ENCODE measurements at regions not wholly inside any gene's neighbourhood (a gene's known extent, or its start where the extent isn't known, plus 50 kb on each side); places are given as distances from the start of the nearest gene placed in this dataset.

DNA sequence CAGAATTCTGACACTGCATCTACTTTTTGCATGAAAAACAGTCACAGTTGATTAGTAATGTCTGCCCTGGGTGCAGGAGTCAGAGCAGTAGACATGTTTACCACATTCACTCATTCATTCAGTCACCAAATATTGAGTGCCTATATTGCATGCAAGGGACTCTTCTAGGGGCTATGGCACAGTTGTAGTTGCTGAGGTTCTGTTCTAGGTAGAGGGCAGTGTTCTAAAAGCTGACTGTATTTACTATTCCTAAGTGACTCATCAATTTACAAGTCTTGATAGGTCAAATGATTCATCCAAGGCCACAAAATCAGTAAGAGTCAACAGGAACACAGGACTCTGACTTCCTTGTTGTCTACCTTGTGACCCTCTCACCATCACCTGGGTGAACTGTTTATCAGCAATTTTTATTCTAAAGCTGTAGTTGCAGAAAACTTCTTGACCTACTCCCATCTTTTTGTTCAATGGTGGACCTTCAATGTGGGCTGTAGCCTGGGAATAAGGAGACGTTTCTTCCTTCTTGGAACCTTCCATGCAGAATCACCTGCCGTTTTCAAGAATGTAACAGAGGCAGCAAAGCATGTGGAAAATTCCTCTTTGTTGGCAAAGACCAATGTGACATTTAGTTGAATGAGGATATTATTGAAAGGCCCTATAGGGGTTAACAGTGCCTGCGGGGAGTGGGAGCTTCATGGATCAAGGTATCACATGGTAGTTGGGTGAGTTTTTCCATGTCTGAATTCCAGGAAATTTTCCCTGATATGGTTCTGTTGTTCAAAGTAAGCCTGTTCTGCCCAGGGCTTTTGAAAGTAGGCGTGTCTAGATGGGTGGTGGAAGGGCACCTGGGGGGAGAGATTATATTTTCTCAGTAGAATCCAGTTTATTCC lies 223.2 kb downstream of the KTN1 start:
- intact Hi-C loops (cut with DNase I): no loop called here
- H3K36me3 ChIP-seq: no peaks in the 10 kb centered on the region
- peaks cover 6% of the 10 kb centered on the region for H3K4me1 ChIP-seq (ENCODE audit: insufficient read depth)
- 89 to 95% (median 91%) methylated on average over 4 of the region's 4 CpGs for WGBS, 3 donors
- H3K27me3 ChIP-seq: no peaks in the 10 kb centered on the region
- TF ChIP-seq, protein P1, sequence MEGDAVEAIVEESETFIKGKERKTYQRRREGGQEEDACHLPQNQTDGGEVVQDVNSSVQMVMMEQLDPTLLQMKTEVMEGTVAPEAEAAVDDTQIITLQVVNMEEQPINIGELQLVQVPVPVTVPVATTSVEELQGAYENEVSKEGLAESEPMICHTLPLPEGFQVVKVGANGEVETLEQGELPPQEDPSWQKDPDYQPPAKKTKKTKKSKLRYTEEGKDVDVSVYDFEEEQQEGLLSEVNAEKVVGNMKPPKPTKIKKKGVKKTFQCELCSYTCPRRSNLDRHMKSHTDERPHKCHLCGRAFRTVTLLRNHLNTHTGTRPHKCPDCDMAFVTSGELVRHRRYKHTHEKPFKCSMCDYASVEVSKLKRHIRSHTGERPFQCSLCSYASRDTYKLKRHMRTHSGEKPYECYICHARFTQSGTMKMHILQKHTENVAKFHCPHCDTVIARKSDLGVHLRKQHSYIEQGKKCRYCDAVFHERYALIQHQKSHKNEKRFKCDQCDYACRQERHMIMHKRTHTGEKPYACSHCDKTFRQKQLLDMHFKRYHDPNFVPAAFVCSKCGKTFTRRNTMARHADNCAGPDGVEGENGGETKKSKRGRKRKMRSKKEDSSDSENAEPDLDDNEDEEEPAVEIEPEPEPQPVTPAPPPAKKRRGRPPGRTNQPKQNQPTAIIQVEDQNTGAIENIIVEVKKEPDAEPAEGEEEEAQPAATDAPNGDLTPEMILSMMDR (IDR thresholded peaks at IDR 0.05): no peak
- TF ChIP-seq EP300 (IDR thresholded peaks at IDR 0.05): no peak
- no peak for TF ChIP-seq POLR2A (IDR thresholded peaks at IDR 0.05)
- no peak for DNase-seq
- H3K27ac ChIP-seq: no peak overlapping the region
- H3K4me3 ChIP-seq: no peak overlapping the region
- H3K9me3 ChIP-seq: no peaks in the 10 kb centered on the region

DNA sequence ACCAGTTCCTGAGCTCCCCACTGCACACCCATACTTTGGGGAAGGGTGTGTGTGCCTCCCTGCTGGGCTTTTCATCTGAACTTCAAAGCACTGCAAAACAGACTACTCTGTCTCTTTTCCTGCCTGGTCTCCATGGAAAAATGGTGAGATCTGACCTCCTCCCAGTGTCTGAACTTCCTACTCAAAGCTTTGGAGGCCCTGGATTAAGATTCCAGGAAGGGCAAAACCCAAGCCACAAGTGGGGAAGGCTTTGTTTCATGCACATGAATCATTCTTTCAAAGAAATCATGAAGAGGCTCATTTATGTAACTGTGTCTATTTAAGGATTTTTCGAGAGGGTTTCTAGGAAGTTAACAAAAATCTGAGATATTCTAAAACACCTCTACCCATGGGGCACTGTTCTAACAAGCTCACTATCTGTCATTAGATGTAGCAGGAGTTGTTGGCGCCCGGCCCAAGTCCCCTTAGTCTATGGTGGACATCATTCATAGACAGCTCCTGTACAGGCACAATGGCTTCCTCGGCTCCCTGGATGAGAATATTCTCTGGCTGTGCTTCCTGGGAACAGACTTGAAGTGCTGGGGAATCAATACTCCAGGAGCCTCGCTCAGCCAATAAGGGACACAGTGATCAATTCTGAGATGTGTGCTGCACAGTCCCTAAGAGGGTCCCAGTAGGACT lies 224.0 kb downstream of the KTN1 start:
- 89 to 91% (median 91%) methylated on average over 5 of the region's 5 CpGs for WGBS, 3 donors
- no peaks in the 10 kb centered on the region for H3K27me3 ChIP-seq
- H3K9me3 ChIP-seq: no peaks in the 10 kb centered on the region

DNA sequence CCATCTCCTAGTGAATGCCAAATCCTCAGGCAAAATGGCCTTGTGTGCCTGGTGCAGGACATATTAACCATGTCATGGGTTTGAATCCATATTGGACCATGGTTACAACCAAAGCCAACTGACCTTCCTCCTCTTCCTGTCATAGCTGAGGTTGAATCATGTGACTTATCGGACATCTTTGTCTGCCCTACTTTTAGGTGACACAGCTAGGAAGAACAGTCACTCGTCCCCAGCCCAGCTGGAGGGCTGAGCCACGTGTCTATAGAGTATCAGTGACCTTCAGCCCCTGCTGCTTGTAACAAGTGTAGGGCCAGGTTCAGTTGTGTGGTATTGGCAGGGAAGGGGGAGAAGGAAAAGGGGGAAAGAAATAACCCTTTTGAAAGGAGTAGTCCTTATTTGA lies 225.2 kb downstream of the KTN1 start:
- TF ChIP-seq POLR2A (IDR thresholded peaks at IDR 0.05) (no peak), EP300 (IDR thresholded peaks at IDR 0.05) (no peak)
- TF ChIP-seq, protein P1 (IDR thresholded peaks at IDR 0.05): no peak
- DNase-seq: no peak
- no peaks in the 10 kb centered on the region for H3K36me3 ChIP-seq
- H3K4me3 ChIP-seq: no peak overlapping the region
- H3K27me3 ChIP-seq: no peaks in the 10 kb centered on the region
- H3K9me3 ChIP-seq: no peaks in the 10 kb centered on the region
- intact Hi-C loops (cut with DNase I): no loop called here
- 82 to 87% (median 86%) methylated on average over 3 of the region's 3 CpGs for WGBS, 3 donors
- no peak overlapping the region for H3K27ac ChIP-seq
- H3K4me1 ChIP-seq (ENCODE audit: insufficient read depth): peaks cover 6% of the 10 kb centered on the region

More for the DNA sequence above, 224.0 kb downstream of the KTN1 start:
- Histone ChIP-seq H3K4me3 (no peak overlapping the region), H3K36me3 (no peaks in the 10 kb centered on the region), H3K4me1 (ENCODE audit: insufficient read depth) (peaks cover 6% of the 10 kb centered on the region), H3K27ac (no peak overlapping the region)
- peak in 1 of 5 donors; percentile 20 for DNase-seq
- intact Hi-C loops (cut with DNase I): no loop called here
- TF ChIP-seq, protein P1 (IDR thresholded peaks at IDR 0.05): no peak
- TF ChIP-seq POLR2A (IDR thresholded peaks at IDR 0.05) (no peak), EP300 (IDR thresholded peaks at IDR 0.05) (no peak)

DNA sequence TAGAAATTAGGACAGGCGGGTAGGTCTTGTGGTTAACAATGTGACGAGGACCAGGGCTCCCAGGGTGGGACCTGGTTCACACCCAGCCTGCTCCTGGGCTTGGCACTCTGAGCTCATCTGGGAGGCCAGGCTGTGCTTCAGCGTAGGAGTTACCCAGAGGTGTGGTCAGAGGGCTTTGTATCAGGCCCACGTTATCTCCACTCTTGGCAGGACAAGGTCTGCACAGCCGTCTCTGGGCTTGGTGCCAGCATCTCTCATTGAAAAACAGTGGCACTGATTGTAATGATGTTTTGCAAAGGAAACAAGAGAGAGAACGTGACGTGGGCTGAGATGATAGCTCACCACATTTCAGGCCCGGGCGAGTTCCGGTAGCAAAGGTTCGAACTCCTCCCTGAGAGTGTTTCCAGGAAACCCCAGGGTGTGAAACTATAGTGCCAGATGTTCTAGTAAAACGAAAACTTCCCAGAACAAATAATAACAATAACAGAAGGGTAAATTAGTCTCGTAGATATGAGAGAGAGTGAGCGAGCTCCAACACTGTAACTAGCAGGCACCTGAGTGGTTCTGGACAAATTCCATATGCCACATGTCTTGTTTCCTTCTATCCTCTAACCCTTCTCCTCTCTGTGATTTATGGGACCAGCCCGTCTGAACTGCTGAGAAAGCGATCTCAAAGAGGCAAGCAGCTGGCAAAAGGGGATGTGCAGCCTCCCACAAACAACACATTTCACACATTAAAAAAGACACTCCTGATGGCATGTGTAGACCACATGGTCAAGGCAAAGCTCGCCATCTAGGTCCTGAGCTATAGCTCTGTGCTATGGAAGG lies 227.3 kb downstream of the KTN1 start:
- no peaks in the 10 kb centered on the region for H3K27me3 ChIP-seq
- peak; percentile 69 to 87 (median 77) for DNase-seq
- TF ChIP-seq, protein P1 (IDR thresholded peaks at IDR 0.05): no peak
- TF ChIP-seq POLR2A (IDR thresholded peaks at IDR 0.05): no peak
- TF ChIP-seq EP300 (IDR thresholded peaks at IDR 0.05): no peak
- H3K4me1 ChIP-seq (ENCODE audit: insufficient read depth): peaks cover 6% of the 10 kb centered on the region
- no peaks in the 10 kb centered on the region for H3K36me3 ChIP-seq
- H3K4me3 ChIP-seq: no peak overlapping the region
- WGBS, 3 donors: 5 to 10% (median 8%) methylated on average over 17 of the region's 17 CpGs
- H3K9me3 ChIP-seq: no peaks in the 10 kb centered on the region
- no peak overlapping the region for H3K27ac ChIP-seq
- intact Hi-C loops (cut with DNase I): no loop called here

Data from ovary (tissue), 7 donors.